ENCODE measurements at regions not wholly inside any gene's neighbourhood (a gene's known extent, or its start where the extent isn't known, plus 50 kb on each side); places are given as distances from the start of the nearest gene placed in this dataset.
"Not testable (repeated sequence)": the region's sequence is repeated elsewhere in the genome, so short reads cannot be mapped to it uniquely, and the experiment has no call there.

DNA sequence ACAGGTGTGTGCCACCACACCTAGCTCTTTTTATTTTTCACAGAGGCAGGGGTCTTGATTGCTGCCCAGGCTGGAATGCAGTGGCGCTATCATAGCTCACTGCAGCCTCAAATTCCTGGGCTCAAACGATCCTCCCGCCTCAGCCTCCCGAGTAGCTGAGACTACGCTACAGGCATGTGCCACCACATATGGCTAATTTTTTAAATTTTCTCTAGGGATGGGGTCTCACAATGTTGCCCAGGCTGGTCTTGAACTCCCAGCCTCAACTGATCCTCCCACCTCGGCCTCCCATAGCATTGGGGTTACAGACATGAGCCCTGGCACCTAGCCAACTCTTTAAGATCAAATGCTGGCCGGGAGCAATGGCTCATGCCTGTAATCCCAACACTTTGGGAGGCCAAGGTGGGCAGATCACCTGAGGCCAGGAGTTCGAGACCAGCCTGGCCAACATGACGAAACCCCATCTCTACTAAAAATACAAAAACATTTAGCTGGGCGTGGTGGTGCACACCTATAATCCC lies 50.6 kb upstream of the MYL10 start:
- not testable (repeated sequence) for DNase-seq (ENCODE audit: low spot score); ATAC-seq (ENCODE audit: low FRiP score)

DNA sequence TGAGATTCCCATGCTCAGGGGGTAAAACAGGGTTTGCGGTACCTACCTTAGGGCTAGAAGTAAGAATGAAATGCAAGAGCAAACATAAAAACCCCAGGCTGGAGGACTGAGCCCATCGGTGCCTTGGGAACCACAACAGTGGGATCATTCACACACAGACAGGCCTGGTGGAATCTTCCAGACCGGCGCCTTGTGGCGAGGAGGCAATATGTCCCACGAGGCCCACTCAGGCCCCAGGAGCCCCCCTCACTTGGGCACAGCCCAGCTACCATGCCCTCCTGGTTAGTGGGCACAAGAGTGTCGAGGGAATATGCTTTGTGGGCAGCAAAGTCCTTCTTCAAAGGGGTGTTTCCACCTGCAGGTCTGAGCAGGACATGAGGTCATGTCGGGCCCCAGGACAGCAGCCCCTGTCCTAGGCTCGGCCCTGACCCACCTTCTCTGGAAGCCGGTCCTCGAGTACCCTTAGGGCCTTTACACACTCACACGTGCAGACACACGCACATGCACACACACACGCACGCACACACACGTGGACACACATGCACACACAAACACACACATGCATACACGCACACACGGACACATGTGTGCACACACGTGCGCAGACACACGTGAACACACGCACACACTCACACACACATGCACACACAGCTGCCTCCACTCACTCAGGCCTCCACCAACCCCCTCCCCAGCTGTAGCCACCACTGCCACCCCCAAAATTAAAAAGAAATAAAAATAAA lies 51.5 kb upstream of the MYL10 start:
- ATAC-seq (ENCODE audit: low FRiP score): no peak
- DNase-seq (ENCODE audit: low spot score): no peak
- TF ChIP-seq, protein P1, sequence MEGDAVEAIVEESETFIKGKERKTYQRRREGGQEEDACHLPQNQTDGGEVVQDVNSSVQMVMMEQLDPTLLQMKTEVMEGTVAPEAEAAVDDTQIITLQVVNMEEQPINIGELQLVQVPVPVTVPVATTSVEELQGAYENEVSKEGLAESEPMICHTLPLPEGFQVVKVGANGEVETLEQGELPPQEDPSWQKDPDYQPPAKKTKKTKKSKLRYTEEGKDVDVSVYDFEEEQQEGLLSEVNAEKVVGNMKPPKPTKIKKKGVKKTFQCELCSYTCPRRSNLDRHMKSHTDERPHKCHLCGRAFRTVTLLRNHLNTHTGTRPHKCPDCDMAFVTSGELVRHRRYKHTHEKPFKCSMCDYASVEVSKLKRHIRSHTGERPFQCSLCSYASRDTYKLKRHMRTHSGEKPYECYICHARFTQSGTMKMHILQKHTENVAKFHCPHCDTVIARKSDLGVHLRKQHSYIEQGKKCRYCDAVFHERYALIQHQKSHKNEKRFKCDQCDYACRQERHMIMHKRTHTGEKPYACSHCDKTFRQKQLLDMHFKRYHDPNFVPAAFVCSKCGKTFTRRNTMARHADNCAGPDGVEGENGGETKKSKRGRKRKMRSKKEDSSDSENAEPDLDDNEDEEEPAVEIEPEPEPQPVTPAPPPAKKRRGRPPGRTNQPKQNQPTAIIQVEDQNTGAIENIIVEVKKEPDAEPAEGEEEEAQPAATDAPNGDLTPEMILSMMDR (IDR thresholded peaks at IDR 0.05): no peak

DNA sequence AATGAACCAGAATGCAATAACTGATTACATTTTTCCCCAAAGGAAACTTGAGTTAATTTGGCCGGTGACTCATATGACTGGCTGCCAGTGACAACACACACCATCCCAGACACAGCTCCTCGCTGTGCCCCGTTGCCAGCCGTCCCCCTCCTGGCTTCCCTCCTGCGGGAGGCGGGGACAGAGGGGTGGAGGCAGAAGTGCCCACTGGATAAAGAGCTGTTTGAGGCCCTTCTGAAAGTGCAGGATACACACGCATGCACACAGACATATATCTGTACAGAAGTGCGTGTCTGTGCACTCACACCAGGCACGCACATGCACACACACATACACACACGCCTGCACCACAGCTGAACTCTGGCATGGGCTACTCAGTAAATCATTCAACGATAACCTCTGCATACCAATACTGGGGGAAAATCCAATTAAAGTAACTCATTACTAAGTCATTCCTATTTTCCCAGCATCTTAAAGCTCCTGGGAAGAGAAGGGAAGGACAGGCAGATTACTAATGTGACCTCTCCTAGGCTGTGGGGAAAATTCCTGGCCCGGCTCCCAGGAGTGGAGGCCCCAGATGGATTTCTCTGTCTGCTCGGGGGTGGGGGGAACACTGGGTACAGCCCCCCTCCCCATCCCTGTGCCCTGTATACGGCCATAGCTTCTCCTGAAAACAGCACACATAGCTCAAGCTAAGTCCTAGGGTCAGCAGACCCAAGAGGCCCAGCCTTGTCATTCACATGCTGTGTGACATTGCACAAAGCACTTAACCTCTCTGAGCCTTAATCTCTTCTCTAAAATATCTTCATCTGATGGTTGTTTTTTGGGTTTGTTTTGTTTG lies 52.3 kb upstream of the MYL10 start:
- TF ChIP-seq, protein P1 (IDR thresholded peaks at IDR 0.05): no peak
- DNase-seq (ENCODE audit: low spot score) (no peak), ATAC-seq (ENCODE audit: low FRiP score) (peak; percentile 63)

DNA sequence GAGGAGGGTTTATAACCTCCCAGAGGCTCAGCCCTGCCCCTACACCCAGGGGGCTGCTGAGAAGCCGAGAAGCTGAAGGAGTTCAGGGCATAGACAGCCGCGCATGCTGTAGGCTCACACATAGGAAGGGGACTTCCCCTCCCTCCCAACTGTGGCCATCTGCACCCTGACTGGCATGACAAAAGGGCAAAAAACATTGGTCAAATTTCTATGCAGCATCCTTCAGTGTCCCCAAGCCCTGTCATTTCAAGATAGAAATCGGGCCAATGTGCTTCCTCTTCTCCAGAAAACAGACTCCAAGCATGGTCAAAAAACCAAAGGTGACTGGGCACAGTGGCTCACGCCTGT lies 55.9 kb upstream of the MYL10 start:
- DNase-seq (ENCODE audit: low spot score) (no peak), ATAC-seq (ENCODE audit: low FRiP score) (no peak)
- TF ChIP-seq, protein P1 (IDR thresholded peaks at IDR 0.05): no peak

DNA sequence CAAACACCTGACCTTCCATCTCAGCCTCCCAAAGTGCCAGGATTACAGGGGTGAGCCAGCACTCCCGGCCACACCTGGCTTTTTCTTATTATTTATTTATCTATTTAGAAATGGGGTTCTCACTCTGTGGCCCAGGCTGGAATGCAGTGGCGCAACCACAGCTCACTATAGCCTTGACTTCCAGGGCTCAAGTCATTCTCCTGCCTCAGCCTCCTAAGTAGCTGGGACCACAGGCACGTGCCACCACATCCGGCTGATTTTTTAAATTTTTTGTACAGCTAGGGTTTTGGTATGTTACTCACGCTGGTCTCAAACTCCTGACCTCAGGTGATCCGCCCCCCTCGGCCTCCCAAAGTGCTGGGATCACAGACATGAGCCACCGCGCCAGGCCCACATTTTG lies 56.9 kb upstream of the MYL10 start:
- TF ChIP-seq, protein P1 (IDR thresholded peaks at IDR 0.05): no peak
- ATAC-seq (ENCODE audit: low FRiP score) (no peak), DNase-seq (ENCODE audit: low spot score) (no peak)

DNA sequence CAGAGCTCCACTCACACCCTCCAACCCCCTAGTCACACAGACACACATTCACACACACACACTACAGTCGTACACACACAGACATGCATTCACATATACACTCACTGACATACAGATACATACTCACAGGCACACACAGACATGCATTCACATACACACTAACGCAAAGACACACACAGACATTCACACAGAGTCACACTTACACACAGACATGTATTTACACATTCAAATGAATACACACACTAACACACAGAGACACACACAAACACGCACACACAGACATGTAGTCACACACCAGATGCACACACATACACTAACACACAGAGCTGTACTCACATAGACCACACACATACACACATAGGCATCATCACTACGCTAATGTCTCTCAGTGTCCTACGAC lies 58.0 kb upstream of the MYL10 start:
- TF ChIP-seq, protein P1 (IDR thresholded peaks at IDR 0.05): no peak
- ATAC-seq (ENCODE audit: low FRiP score) (peak; percentile 4), DNase-seq (ENCODE audit: low spot score) (no peak)

DNA sequence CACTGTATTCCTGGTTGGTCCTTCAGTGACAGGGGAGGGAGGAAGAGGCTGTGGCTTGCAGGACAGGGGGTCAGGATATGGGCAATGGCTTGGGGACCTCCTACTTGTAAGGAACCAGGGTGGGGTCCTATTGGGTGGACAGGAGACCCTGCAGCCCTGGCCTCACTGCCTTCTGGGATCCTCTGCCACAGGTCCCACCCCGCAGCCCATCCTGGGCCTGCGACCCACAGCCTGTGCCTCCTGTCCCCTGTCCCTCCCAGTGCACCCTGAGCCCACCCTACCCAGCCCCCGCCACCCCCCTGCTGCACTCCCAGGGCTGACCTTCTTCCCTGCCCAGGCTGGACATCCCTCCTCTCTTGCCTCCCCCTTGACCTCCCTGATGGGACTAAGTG lies 58.7 kb upstream of the MYL10 start:
- ATAC-seq (ENCODE audit: low FRiP score): peak; percentile 16
- TF ChIP-seq, protein P1 (IDR thresholded peaks at IDR 0.05): no peak
- DNase-seq (ENCODE audit: low spot score): no peak
